ENCODE measurements at regions not wholly inside any gene's neighbourhood (a gene's known extent, or its start where the extent isn't known, plus 50 kb on each side); places are given as distances from the start of the nearest gene placed in this dataset.

DNA sequence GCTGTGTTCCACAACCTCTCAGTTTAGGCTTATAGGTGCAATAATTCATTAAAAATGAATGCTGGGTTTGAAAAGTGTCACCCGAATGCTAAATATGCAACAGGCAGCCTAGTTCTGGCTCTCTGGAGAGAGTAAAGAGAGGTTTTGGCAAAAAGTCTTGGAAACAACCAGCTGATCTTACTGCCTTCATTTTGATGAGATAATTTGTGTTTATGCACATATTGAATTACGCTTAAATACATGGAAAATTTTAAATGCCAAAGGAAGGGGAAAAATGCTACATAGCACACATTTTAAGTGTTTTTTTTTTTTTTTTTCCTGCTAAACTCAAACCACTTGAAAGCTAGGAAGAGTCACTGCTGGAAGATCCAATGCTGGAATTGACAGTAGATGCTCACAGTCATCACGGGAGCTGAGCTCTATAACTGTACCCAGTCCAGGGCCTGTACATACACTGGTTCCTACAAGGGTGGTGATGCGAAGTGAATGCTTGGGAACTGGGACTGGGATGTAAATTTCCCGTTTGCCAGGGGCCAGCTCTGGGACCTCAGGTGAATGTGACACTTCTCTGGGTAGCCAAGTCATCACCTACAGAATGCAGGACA is 151.5 kb downstream of the PFKFB3 start:
- no peaks in the 10 kb centered on the region for H3K27me3 ChIP-seq
- H3K4me1 ChIP-seq, result no peaks in the 10 kb centered on the region
- intact Hi-C loops (cut with DNase I), result no loop called here
- no peaks in the 10 kb centered on the region for H3K9me3 ChIP-seq
- no peaks in the 10 kb centered on the region for H3K36me3 ChIP-seq
- DNase-seq, result no peak
- TF ChIP-seq POLR2A (IDR thresholded peaks at IDR 0.05), result no peak
- TF ChIP-seq, protein P1, sequence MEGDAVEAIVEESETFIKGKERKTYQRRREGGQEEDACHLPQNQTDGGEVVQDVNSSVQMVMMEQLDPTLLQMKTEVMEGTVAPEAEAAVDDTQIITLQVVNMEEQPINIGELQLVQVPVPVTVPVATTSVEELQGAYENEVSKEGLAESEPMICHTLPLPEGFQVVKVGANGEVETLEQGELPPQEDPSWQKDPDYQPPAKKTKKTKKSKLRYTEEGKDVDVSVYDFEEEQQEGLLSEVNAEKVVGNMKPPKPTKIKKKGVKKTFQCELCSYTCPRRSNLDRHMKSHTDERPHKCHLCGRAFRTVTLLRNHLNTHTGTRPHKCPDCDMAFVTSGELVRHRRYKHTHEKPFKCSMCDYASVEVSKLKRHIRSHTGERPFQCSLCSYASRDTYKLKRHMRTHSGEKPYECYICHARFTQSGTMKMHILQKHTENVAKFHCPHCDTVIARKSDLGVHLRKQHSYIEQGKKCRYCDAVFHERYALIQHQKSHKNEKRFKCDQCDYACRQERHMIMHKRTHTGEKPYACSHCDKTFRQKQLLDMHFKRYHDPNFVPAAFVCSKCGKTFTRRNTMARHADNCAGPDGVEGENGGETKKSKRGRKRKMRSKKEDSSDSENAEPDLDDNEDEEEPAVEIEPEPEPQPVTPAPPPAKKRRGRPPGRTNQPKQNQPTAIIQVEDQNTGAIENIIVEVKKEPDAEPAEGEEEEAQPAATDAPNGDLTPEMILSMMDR (IDR thresholded peaks at IDR 0.05), result no peak
- H3K4me3 ChIP-seq (replicated peaks in 1 of 3), result no peak overlapping the region
- WGBS, 2 donors, result 79 to 88% methylated on average over 5 of the region's 5 CpGs
- H3K27ac ChIP-seq, result no peak overlapping the region

GRCh38 chr10:6356280-6356793 is 153.6 kb downstream of the PFKFB3 start:
- no peaks in the 10 kb centered on the region for H3K9me3 ChIP-seq
- H3K27me3 ChIP-seq, result no peaks in the 10 kb centered on the region
- no peak for DNase-seq
- no peaks in the 10 kb centered on the region for H3K36me3 ChIP-seq
- TF ChIP-seq, protein P1 (IDR thresholded peaks at IDR 0.05), result no peak
- TF ChIP-seq POLR2A (IDR thresholded peaks at IDR 0.05), result no peak
- no peak overlapping the region for H3K27ac ChIP-seq
- 80 to 84% methylated on average over 1 of the region's 1 CpG for WGBS, 2 donors
- no peak overlapping the region for H3K4me3 ChIP-seq (replicated peaks in 1 of 3)
- intact Hi-C loops (cut with DNase I), result no loop called here
- no peaks in the 10 kb centered on the region for H3K4me1 ChIP-seq

- Histone ChIP-seq H3K27ac (no peak overlapping the region), H3K36me3 (no peaks in the 10 kb centered on the region), H3K9me3 (no peaks in the 10 kb centered on the region), H3K4me3 (replicated peaks in 1 of 3) (no peak overlapping the region), H3K4me1 (peaks cover 4 to 8% of the 10 kb centered on the region in 2 donors), H3K27me3 (no peaks in the 10 kb centered on the region)
- intact Hi-C loops (cut with DNase I), result no loop called here
- 85 to 86% methylated on average over 3 of the region's 3 CpGs for WGBS, 2 donors
- DNase-seq, result no peak
- no peak for TF ChIP-seq POLR2A (IDR thresholded peaks at IDR 0.05)
- TF ChIP-seq, protein P1 (IDR thresholded peaks at IDR 0.05), result no peak
Observed at GRCh38 chr10:6361869-6362268, 159.1 kb downstream of the PFKFB3 start.

- Histone ChIP-seq H3K4me3 (replicated peaks in 1 of 3) (no peak overlapping the region), H3K4me1 (peaks cover 4 to 8% of the 10 kb centered on the region in 2 donors), H3K9me3 (no peaks in the 10 kb centered on the region), H3K27ac (no peak overlapping the region), H3K27me3 (no peaks in the 10 kb centered on the region), H3K36me3 (no peaks in the 10 kb centered on the region)
- TF ChIP-seq, protein P1 (IDR thresholded peaks at IDR 0.05), result no peak
- TF ChIP-seq POLR2A (IDR thresholded peaks at IDR 0.05), result no peak
- DNase-seq, result peak; percentile 23 to 43
- intact Hi-C loops (cut with DNase I), result no loop called here
Observed at GRCh38 chr10:6362879-6363278, 160.1 kb downstream of the PFKFB3 start.

- no peaks in the 10 kb centered on the region for H3K9me3 ChIP-seq
- no peaks in the 10 kb centered on the region for H3K27me3 ChIP-seq
- no peak for DNase-seq
- no peak overlapping the region for H3K4me3 ChIP-seq (replicated peaks in 1 of 3)
- no peak for TF ChIP-seq POLR2A (IDR thresholded peaks at IDR 0.05)
- TF ChIP-seq, protein P1 (IDR thresholded peaks at IDR 0.05), result no peak
- H3K4me1 ChIP-seq, result peaks cover 4 to 8% of the 10 kb centered on the region in 2 donors
- intact Hi-C loops (cut with DNase I), result no loop called here
- 0 to 63% methylated on average over 1 of the region's 1 CpG for WGBS, 2 donors
- no peaks in the 10 kb centered on the region for H3K36me3 ChIP-seq
- no peak overlapping the region for H3K27ac ChIP-seq
Observed at GRCh38 chr10:6363511-6363910, 160.8 kb downstream of the PFKFB3 start.
